Heart left ventricle (tissue), 16 donors: ENCODE measurements at regions not wholly inside any gene's neighbourhood (a gene's known extent, or its start where the extent isn't known, plus 50 kb on each side); places are given as distances from the start of the nearest gene placed in this dataset.

ENCODE experiments used
- ATAC-seq, 4 donors: fragments of 200-7000 bp; cut with Tn5 transposase; one replicate each; pipeline ENCODE4 v1.9.1; 2020 to 2022; ENCODE audit warnings: moderate library complexity in 4 of 4, mild to moderate bottlenecking in 3 of 4, moderate number of reproducible peaks in 1 of 4
- DNase-seq, 5 donors: peaks; one replicate each; pipeline ENCODE4 v3.0.0-alpha.2; 2020
- H3K27ac ChIP-seq, 12 donors: fragments of 200-600 bp; sonication (generic) in 4 of 12; one replicate each; pipeline versions ENCODE4 v1.5.0 to v1.8.0; 2016 to 2022; ENCODE audit warnings: mild to moderate bottlenecking in 2 of 12
- H3K27me3 ChIP-seq, 9 donors: fragments of 200-600 bp; sonication (generic) in 2 of 9; one replicate each; pipeline versions ENCODE4 v1.5.1 to v1.8.0; 2016 to 2022; ENCODE audit warnings: mild to moderate bottlenecking in 3 of 9
- H3K36me3 ChIP-seq, 9 donors: fragments of 200-600 bp; sonication (generic) in 2 of 9; one replicate each; pipeline versions ENCODE4 v1.5.0 to v1.8.0; 2018 to 2022; ENCODE audit warnings: mild to moderate bottlenecking in 2 of 9
- H3K4me1 ChIP-seq, 12 donors: fragments of 200-600 bp; sonication (generic) in 4 of 12; one replicate each; pipeline versions ENCODE4 v1.5.0 to v1.8.0; 2016 to 2022; ENCODE audit warnings: mild to moderate bottlenecking in 3 of 12
- H3K4me3 ChIP-seq, 12 donors: fragments of 200-600 bp; sonication (generic) in 4 of 12; one replicate each; pipeline versions ENCODE4 v1.5.0 to v1.8.0; 2017 to 2022; ENCODE audit warnings: mild to moderate bottlenecking in 9 of 12, moderate library complexity in 4 of 12
- H3K9me3 ChIP-seq, 12 donors: fragments of 200-600 bp; sonication (generic) in 4 of 12; one replicate each; pipeline versions ENCODE4 v1.5.0 to v1.8.0; 2016 to 2022; ENCODE audit warnings: mild to moderate bottlenecking in 1 of 12
- POLR2A ChIP-seq, 2 donors: fragments of 450-650 bp; IDR thresholded peaks; one replicate each; pipeline ENCODE4 v1.6.1; 2017; ENCODE audit warnings: antibody characterized with exemption in 2 of 2, mild to moderate bottlenecking in 2 of 2, moderate library complexity in 2 of 2
- WGBS, 4 donors: extraction: QIAGEN DNeasy Blood & Tissue Kit in 2 of 4; methylation state at CpG; one replicate each; pipeline versions ENCODE4 v1.1.5 to v1.1.7; 2013 to 2018; 5-methylcytosine and 5-hydroxymethylcytosine counted together
- intact Hi-C, 10 donors: fragments of 100-400 bp; cut with DNase I; formaldehyde crosslinking; loops; one replicate each; pipeline versions ENCODE4 v1.11.1 to v1.14.2; 2022
- TF ChIP-seq, protein P1 (sequence below), 12 donors: fragments of 200-600 bp; sonication (generic) in 4 of 12; IDR thresholded peaks; one replicate each; pipeline versions ENCODE4 v1.5.0 to v1.8.0; 2018 to 2022; ENCODE audit warnings: antibody characterized with exemption in 12 of 12, mild to moderate bottlenecking in 5 of 12
- donor health status: ischemic (EF 13 %, LVEDD 7.1; RV severe dilation, severe dysfunction).
- donor health status: healthy with polysubstance abuse.
- donor health status: DM: no; HTN: yes; CAD: no.
- donor health status: DM: no; HTN: no; CAD: no.
- donor health status: ischemic (EF 25% LVEDD 6.9; RV normal size, moderate dysfunction).
- donor health status: ischemic (EF 25% LVEDD 5.7; RV mildly dilated, moderate dysfunction).
- donor health status: healthy.
- donor health status: DM: yes; HTN: yes; CAD: no.
- donor health status: ischemic (EF 35%, LVEDD 5.7; RV mildly dilated, moderate dysfunction).
- donor health status: nonischemic (EF 11% LVEDD 7.7; RV severe dilation, severe dysfunction).
- donor health status: DM: yes; HTN: yes; CAD: no.
- donor health status: PGD.
- donor health status: ischemic (EF 29% LVEDD 5.4; RV normal size, mild dysfunction).
- donor health status: nonischemic (EF 23%, LVEDD 6.1; RV moderate dilation, normal function).

- WGBS, 4 donors, result 32 to 43% (median 39%) methylated on average over 1 of the region's 1 CpG
- intact Hi-C loops, result no loop called here
- Histone ChIP-seq H3K36me3 (no peaks in the 10 kb centered on the region), H3K4me3 (no peak overlapping the region), H3K27me3 (no peaks in the 10 kb centered on the region), H3K27ac (no peak overlapping the region), H3K9me3 (no peaks in the 10 kb centered on the region), H3K4me1 (no peaks in the 10 kb centered on the region)
- ATAC-seq, result no peak
- no peak for DNase-seq
- no peak for TF ChIP-seq POLR2A (IDR thresholded peaks at IDR 0.05)
- TF ChIP-seq, protein P1, sequence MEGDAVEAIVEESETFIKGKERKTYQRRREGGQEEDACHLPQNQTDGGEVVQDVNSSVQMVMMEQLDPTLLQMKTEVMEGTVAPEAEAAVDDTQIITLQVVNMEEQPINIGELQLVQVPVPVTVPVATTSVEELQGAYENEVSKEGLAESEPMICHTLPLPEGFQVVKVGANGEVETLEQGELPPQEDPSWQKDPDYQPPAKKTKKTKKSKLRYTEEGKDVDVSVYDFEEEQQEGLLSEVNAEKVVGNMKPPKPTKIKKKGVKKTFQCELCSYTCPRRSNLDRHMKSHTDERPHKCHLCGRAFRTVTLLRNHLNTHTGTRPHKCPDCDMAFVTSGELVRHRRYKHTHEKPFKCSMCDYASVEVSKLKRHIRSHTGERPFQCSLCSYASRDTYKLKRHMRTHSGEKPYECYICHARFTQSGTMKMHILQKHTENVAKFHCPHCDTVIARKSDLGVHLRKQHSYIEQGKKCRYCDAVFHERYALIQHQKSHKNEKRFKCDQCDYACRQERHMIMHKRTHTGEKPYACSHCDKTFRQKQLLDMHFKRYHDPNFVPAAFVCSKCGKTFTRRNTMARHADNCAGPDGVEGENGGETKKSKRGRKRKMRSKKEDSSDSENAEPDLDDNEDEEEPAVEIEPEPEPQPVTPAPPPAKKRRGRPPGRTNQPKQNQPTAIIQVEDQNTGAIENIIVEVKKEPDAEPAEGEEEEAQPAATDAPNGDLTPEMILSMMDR (IDR thresholded peaks at IDR 0.05), result no peak
Measured at GRCh38 chr12:103182299-103182698, 224.8 kb downstream of the ASCL1 start.

DNA sequence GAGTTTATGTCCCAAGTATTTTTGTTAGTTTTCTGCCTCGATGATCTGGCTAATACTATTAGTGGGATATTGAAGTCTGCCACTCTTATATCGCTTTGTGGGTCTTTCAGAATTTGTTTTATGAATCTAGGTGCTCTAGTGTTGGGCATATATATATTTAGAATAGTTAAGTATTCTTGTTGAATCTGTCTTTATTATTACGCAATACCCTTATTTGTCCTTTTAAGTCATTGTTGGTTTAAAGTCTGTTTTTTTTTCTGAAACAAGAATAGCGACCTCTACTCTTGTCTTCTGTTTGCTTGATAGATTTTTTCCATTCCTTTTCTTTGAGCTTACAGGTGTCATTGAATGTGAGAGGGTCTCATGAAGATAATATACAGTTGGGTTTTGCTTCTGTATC lies 239.0 kb downstream of the ASCL1 start:
- intact Hi-C loops, result no loop called here
- H3K36me3 ChIP-seq, result no peaks in the 10 kb centered on the region
- no peaks in the 10 kb centered on the region for H3K27me3 ChIP-seq
- WGBS, 4 donors, result 72 to 89% (median 86%) methylated on average over 4 of the region's 4 CpGs
- no peaks in the 10 kb centered on the region for H3K4me1 ChIP-seq
- no peak overlapping the region for H3K27ac ChIP-seq
- H3K4me3 ChIP-seq, result no peak overlapping the region
- no peak for ATAC-seq
- DNase-seq, result no peak
- no peak for TF ChIP-seq POLR2A (IDR thresholded peaks at IDR 0.05)
- TF ChIP-seq, protein P1 (IDR thresholded peaks at IDR 0.05), result no peak
- H3K9me3 ChIP-seq, result peaks cover 0 to 39% (median 4%) of the 10 kb centered on the region in 12 donors

DNA sequence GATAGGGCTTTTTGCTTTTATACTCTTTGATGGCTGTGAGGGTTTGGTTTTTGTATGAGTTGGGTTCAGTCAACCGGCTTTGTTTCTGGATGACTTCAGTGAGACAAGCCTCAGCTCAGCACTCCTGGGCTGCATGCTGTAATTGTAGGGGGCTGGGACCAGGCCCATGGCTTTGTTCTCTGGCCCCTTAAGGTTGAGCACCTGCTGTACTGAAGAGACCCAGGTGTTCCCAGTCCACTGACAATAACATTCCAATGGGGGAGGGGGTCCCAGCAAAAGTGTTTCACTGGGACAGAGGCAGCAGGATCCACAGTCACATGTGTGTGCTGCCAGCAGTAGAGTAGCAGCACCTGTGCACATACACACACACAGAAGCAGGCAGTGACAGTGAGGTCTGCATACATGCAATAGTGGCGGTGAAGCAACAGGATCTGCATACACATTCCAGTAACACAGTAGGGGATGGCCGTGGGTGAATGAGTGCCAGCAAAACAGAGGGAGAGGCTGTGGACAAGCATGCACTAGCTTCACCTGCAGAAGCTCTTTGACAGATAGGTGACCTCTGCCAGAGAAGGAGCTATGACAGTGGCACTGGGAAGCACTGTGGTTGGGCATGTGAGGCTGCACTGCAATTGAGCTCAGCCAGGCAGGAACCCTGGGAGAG lies 240.4 kb downstream of the ASCL1 start:
- intact Hi-C loops, result no loop called here
- no peak overlapping the region for H3K27ac ChIP-seq
- no peak for TF ChIP-seq POLR2A (IDR thresholded peaks at IDR 0.05)
- TF ChIP-seq, protein P1 (IDR thresholded peaks at IDR 0.05), result no peak
- DNase-seq (no peak), ATAC-seq (no peak)
- H3K36me3 ChIP-seq, result no peaks in the 10 kb centered on the region
- H3K4me3 ChIP-seq, result no peak overlapping the region
- WGBS, 4 donors, result 74 to 86% (median 81%) methylated on average over 3 of the region's 3 CpGs
- no peaks in the 10 kb centered on the region for H3K27me3 ChIP-seq
- H3K9me3 ChIP-seq, result peaks cover 0 to 39% (median 4%) of the 10 kb centered on the region in 12 donors
- H3K4me1 ChIP-seq, result no peaks in the 10 kb centered on the region

DNA sequence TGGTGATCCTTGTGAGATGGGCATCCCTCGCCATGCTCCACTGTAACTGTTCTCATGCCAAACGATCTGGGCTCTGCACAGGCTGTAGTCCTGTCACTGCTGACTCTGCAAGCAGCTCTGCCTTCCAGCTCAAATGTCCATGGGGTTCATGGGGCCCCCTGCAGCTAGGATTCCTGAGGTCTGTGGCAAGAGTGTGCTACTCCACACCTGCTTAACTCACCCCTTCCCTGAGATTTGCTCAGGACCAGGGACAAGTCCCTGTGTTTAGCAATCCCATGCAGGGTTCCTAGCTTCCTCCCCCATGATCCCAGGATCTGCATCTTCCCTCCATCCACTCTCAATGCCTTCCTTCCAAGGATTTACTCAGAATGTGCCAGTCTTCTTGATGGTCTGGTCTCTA lies 241.0 kb downstream of the ASCL1 start:
- no peak for ATAC-seq
- H3K4me3 ChIP-seq, result no peak overlapping the region
- 22 to 59% (median 46%) methylated on average over 2 of the region's 2 CpGs for WGBS, 4 donors
- H3K9me3 ChIP-seq, result peaks cover 0 to 39% (median 4%) of the 10 kb centered on the region in 12 donors
- H3K27ac ChIP-seq, result no peak overlapping the region
- TF ChIP-seq, protein P1 (IDR thresholded peaks at IDR 0.05), result no peak
- TF ChIP-seq POLR2A (IDR thresholded peaks at IDR 0.05), result no peak
- no peaks in the 10 kb centered on the region for H3K36me3 ChIP-seq
- no peak for DNase-seq
- no peaks in the 10 kb centered on the region for H3K27me3 ChIP-seq
- no peaks in the 10 kb centered on the region for H3K4me1 ChIP-seq
- intact Hi-C loops, result no loop called here
